Activated CD8-positive, alpha-beta memory T cell treated with anti-CD3 and anti-CD28 coated beads, Interleukin-2, amount 50 U/mL, for 48 hours (primary cell): ENCODE measurements at regions not wholly inside any gene's neighbourhood (a gene's known extent, or its start where the extent isn't known, plus 50 kb on each side); places are given as distances from the start of the nearest gene placed in this dataset.
"Not testable (repeated sequence)": the region's sequence is repeated elsewhere in the genome, so short reads cannot be mapped to it uniquely, and the experiment has no call there.

Experiments used
- DNase-seq: peaks from one replicate; pipeline ENCODE4 v3.0.0-alpha.2; 2020

DNA sequence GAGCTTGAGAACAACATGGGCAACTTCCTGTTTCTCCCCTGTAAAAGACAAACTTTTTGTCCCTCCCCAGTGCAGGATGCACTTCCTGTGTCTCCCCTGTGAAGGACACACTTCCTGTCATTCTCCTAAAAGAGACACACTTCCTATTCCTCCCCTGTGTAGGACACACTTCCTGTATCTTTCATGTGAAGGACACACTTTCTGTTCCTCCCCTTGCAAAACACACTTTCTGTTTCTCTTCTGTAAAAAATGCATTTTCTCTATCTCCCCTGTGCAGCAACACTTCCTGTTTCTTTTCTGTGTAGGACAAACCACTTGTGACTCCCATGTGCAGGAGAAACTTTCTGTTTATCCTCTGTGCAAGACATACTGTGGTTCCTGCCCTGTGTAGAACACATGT, 488.6 kb upstream of the USP9Y start:
- DNase-seq = no peak

DNA sequence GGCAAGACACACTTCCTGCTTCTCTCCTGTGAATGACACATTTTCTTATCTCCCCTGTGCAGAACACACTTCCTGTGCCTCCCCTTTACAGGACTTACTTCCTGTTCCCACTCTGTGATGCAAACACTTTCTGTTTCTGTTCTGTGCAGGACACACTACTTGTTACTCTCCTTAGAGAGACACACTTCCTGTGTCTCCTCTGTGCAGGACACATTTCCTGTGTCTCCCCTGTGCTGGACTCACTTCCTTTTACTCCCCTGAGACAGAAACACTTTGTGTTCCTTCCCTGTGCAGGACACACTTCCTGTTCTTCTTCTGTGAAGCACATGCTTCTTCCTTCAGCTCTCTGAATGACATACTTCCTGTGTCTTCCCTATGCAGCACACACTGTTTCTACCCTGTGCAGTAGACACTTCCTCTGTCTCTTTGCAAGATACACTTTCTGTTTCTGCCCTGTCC, 485.4 kb upstream of the USP9Y start:
- DNase-seq = no peak

DNA sequence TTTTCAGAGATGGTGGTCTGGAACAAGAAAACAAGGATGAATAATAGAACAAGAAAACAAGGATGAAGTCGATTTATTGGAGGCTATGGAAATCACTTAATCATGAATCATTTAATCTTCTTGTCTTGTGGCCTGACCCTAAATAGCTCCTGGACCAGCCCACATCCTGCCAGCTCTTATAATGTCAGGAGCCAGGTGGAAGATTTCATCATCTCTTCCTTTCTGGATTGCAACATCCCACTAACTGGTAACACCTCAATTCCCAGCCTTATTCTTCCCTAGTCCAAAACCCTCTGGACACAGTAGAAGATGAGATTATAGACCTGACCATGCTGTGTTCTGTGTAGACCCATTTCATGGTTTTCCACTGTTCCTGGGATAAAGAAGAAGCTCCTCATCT, 470.1 kb upstream of the USP9Y start:
- DNase-seq = no peak

DNA sequence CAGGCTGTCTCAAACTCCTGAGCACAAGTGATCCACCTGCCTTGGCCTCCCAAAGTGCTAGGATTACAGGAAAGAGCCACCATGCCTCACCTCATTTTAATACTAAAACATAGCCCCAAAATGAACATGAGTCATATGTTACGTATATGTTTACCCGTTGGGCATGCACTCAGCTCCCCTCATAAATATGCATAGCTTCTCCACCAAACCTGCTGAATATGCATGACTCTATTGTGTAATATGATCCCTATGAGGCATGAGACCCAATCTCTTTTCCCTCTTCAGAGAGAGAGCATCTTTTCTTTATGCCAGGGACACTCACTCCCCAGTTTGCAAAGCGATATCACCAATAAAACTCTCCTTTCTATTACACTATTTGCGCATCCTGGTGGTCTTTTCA, 464.6 kb upstream of the USP9Y start:
- DNase-seq = no peak

DNA sequence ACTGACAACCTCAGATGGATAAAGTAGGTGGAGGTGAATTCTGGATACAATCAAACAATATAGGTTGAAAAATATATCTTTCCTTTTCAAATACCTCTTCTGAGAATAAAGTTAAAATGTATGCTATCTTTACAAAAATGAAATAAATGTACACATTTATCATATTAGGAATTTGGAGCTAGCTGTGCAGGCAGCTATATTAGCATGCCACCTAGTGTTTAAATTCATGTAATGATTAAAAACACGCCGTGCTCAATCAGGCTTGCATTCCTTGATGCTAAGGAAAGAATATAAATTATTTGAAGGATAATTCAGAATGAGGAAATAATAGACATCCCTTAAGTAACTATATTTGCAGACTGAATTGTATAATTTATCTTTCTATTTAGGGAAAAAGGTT, 460.7 kb upstream of the USP9Y start:
- not testable (repeated sequence) for DNase-seq

DNA sequence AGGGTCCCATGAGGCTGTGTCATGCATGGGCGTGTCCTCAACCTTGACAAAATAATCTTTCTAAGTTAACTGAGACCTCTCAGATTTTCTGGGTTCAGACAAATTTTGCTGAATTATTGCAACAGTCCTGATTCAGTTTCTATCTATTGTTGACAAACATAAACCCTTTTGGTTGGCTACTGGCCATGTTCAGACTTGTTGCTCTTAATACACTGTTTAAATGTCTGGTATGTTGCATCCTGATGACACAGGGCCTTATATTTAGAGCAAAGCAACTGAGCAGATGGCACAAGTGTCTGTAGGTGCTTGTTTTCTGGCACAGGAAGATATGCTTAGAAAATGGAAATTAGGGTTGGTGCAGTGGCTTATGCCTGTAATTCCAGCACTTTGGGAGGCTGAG, 456.9 kb upstream of the USP9Y start:
- DNase-seq = no peak

DNA sequence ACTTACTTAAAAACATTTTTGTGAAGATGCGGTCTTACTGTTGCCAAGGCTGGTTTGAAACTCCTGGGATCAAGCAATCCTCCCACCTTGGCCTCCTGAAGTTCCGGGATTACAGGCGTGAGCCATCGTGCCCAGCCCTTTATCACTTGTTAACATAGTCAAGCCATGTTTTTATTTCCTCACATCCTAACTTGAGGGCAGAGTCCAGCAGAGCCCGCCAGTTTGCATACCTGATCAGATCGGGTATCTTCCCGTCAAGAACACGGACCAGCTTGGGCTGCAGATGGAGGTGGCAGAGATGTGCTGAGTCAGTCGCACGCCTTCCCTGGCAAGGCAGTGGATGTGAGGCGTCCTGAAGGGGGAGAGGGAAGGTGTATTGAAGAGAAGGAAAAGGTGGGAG, 447.3 kb upstream of the USP9Y start:
- no peak for DNase-seq

DNA sequence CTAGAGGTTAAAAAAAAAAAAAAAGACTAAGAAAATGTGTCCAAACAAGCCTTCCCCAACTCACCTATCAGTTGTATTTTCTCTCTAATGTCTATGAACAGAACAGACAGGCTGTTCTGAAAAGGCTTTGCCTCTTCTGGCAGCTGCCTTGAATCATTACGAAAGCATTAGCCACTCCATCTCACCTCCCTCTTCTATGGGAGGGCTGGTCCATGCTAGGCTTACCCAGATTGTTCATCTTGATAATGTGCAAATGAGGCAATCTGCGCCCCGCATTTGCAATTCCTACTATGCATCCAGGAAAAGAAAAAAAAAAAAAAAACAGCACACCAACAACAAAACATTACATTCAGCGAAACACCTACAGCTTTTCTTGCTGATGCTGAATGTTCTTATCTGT, 429.9 kb upstream of the USP9Y start:
- no peak for DNase-seq

DNA sequence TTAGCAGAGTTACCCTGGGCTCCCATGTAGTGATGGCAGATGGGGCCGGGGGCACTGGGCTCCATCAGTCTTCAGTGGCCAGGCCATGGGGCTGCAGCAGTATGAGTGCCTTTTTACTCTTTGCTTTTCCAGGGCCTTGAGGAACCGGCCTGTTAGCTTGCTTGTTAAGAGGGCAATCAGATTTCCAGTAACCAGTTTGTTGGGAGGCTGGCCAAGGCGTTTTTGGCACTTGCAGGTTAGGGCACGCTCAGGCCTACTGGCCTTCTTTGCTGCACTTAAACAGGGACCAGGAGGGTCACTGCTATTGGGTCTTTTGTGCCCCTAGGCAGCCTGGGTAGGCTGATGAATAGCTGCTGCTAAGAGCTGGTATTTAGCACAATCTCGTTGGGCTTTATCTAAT, 415.4 kb upstream of the USP9Y start:
- no peak for DNase-seq

DNA sequence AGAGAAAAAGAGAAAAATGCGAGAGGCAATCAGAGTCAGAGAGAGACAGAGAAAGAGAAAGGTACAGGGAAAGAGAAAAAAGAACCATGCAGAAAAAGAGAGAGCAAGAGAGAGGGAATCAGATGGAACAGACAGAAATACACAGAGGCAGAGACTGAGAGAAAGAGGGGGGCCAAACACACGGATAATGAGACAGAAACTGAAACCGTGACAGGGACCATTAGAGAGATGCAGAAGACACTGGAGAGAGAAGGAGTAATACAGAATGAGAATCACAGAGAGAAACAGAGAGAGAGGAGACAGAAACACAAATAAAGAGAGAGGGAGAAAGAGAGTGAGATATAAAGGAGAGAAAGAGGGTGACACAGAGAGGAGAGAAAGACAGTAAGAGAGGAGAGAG, 412.1 kb upstream of the USP9Y start:
- DNase-seq = no peak

DNA sequence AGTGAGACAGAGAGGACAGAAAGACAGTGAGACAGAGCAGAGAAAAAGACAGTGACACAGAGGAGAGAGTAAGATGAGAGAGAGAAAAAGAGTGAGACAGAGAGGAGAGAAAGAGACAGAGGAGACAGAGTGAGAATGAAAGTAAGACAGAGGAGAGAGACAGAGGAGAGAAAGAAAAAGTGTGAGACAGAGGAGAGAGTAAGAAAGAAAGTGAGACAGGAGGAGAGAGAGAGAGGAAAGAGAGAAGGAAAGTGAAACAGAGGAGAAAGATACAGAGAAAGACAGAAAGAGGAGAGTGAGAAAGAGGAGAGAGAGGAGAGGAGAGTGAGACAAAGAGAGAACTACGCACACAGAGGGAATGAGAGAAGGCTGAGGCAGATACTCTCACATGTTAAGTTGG, 411.6 kb upstream of the USP9Y start:
- DNase-seq = no peak

DNA sequence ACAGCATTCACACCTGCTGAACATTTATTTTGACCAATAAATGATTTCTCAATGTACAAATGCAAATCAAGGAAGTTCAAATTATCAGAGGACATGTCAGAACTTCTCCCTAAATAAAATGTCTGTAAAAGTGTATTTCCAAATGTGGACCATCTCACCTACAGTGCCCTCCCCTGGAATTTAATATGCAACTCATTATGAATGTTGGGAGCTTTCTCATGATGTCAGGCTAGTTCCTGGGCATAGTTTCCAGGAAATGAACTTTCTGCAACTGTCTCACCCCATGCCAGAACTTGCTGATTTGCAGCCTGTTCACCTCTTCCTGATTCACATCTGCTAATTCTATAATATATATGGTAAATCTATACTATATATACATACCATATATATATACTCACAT, 408.5 kb upstream of the USP9Y start:
- no peak for DNase-seq

DNA sequence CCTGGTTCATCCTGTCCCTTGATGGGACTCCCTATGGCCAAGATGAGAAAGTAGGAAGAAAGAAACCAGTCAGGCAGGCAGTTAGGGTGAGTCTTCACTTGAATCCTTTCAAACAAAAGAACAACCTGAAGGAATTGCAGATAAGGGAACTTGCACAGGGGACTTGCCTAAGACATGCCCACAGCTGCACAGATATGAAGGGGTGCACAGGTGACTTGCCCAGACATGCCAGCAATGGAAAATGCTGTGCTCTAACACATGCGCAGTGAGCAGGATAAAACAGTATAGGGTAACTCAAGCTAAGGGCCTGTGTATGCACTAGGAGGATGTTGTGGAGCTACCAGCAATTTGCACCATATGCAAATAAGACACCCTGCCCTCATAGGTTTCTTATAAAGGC, 404.6 kb upstream of the USP9Y start:
- DNase-seq = no peak

DNA sequence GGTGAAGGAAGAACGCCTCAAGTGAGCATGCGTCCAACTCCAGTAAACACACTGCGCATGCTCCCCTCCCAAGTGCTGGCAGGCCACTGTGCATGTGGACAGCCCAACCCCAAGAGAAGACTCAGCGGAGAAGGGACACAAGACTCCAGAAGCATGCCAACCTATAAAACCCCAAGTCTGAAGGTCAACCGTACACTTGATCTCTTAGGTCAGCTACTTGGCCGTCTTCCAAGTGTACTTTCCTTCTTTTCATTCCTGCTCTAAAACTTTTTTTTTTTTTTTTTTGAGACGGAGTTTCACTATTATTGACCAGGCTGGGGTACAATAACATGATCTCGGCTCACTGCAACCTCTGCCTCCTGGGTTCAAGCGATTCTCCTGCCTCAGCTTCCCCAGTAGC, 401.2 kb upstream of the USP9Y start:
- not testable (repeated sequence) for DNase-seq

DNA sequence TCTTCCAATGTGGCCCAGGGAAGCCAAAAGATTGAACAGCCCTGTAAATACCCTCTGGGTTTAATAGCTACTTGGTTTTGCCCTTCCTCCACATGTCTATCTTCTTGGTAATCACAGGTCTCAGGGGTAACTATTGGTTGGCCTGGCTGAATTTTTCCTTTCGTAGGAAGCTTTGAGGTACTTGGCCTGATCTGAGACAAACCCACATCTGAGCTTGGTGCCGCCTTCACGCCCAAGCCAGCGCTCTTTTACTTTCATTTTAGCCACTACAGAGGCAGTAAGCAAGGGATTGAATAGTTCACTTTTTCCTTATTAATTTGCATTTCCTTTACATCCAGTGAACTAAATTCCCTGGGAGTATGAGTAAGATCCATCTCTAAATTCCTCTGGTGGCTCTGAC, 397.6 kb upstream of the USP9Y start:
- DNase-seq = no peak

DNA sequence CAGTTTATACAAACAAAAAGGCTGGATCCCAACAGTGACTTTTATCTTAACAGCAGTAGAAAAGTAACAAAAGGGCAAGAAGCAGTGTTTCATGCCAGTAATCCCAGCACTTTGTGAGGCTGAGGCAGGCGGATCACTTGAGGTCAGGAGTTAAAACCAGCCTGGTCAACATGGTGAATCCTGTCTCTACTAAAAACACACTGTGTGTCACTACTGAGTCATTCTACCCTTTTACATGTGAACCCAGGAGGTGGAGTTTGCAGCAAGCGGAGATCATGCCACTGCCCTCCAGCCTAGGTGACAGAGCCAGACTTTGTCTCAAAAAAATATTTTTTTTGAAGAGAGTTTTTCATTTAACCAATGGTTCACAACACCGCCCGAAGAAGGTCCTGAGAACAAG, 395.6 kb upstream of the USP9Y start:
- no peak for DNase-seq

DNA sequence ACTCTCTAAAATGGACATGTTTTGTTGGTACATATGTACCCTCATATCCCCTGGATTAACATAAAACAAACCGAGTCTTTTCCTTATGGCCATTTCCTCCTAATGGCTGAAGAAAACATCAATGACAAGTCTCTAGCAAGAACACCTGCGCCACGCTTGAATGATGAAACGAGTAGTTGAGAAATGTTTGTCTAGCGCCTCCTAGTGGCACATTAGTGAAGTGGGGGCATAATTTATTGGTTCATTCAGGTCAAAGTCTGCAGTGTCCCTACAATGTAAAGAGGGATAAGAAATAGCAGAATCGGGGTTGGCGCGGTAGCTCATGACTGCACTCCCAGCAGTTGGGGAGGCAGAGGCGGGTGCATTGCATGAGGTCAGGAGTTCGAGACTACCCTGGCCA, 391.8 kb upstream of the USP9Y start:
- DNase-seq = peak; percentile 48

DNA sequence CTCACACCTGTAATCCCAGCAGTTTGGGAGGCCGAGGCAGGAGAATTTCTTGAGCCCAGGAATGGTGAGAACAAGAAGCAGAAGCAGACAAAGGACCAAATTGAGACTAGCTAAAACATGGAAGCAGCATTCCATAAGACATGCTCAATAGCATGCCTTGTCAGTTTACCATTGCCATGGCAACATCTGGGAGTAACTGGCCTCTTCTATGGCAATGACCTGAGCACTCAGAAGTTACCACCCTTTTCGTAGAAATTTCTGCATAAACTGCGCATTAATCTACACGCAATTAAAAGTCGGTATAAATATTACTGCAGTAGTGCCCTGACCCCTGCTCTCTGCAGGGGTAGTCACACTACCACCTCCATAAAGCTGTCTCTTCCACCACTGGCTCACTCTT, 390.2 kb upstream of the USP9Y start:
- DNase-seq = no peak

DNA sequence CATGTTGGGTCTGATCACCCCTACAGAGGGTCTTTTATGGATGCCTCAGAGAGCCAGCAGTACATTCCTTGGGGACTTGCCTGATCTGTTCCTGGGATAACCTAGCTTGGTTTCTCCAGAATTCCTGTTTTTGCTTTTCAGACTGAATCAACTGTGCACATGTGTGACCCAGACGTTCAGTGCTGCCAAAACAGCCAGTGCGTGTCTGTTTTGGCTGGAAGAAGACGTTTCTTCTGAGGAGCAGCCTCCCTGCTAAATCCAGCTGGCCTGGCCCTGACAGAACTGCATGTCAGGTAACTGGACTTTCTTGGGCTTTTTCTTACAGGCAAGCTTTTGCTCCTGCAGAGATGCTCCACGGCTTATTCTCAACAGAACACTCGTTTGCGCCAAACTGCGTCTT, 373.3 kb upstream of the USP9Y start:
- no peak for DNase-seq

DNA sequence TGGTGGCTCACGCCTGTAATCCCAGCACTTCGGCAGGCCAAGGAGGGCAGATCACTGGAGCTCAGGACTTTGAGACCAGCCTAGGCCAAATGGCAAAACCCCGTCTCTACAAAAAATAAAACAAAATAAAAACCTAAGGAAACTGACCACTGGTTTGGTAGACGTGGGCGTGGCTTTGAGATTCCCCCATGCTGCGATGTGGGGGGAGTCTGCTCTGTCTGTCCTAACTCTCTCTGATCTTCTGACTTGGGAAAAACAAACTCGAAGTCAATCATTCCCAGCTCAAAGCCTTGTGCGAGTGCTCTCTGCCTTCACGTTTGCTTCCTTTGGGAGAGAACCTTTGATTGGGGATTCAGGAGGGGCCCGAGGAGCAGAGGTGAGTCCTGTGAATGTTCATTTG, 369.1 kb upstream of the USP9Y start:
- not testable (repeated sequence) for DNase-seq

DNA sequence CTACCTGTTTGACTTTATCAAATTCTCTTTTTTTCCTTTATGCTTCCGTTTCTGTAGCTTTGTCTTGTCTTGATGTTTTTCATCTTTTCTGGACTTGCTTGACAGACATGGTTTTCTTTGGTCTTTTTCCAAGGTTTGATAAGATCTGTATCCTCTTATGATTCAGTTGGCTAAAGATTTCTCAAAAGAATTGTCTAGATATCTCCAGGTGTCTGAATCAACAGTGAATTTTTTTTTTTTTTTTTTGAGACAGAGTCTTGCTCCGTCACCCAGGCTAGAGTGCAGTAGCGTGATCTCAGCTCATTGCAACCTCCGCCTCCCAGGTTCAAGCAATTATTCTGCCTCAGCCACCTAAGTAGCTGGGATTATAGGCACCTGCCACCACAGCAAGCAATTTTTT, 357.8 kb upstream of the USP9Y start:
- DNase-seq = no peak

DNA sequence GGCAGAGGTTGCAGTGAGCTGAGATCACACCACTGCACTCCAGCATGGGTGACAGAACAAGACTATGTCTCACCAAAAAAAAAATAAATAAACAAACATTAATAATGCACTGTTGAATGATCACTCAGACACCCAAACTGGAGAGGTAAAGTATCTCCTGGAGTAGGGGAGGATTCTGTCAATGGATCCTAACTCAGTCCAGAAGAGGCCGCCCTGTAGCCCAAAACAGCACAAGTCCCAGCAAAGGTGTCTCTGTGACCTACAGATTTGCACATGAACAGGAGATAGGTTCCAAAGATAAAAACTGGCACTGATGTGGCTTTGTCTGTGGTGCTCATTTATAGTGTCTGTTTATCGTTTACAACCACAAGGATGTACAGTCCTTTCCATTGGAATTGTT, 352.9 kb upstream of the USP9Y start:
- no peak for DNase-seq

DNA sequence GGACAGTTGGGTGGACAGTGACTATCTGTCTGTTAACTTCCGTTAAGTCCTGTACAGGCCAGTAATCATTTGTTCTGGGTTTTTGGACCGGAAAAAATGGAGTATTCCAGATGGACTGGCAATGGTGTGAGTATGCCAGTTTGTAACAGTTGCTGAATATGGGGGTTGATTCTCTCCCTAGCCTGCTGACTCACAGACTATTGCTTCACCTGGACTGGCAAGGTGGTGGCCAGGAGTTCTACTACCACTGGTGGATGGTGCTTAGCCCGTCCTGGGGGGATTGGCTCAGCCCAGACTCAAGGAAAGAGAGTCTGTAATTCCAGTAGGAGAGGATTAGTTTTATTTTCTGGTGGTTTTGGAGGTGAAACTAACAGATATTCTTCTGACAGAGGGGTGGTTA, 343.8 kb upstream of the USP9Y start:
- DNase-seq = no peak

DNA sequence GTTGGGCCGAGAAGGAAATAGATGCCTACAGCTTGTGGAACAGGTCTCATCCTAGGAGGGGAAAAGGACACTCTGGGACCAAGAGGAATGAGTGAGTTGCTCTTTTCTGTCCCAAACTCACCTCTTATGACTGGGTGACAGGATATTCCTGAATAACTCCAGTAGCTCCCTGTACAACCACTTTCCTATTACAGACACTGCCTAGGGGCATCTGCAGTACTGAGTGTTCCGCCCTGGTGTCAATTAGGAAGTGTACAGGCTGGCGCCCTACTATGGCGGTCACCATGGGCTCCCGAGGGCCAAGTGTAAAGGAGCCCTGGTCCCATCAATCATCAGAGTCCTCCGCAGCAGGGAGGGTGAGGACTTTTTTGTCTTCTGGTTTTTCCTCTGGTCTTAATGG, 343.4 kb upstream of the USP9Y start:
- DNase-seq = no peak

DNA sequence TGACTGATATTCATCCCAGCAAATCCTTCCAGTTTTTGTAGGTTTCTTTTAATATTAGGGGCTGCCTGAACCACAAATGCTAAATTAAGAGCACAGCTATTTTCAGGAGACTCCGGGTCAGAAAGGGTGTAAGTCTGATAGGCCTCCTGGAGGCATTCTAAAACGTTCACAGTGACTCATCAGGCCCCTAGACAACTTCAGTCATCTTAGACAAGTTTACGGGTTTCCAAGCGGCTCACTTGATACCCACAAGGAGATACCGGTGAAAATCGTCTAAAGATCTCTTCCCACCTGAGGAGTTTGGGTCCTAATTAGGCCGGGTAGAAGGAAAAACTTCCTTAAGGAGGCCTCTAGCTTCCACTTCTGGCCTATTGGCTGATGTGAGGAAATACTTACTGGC, 342.7 kb upstream of the USP9Y start:
- DNase-seq = no peak

DNA sequence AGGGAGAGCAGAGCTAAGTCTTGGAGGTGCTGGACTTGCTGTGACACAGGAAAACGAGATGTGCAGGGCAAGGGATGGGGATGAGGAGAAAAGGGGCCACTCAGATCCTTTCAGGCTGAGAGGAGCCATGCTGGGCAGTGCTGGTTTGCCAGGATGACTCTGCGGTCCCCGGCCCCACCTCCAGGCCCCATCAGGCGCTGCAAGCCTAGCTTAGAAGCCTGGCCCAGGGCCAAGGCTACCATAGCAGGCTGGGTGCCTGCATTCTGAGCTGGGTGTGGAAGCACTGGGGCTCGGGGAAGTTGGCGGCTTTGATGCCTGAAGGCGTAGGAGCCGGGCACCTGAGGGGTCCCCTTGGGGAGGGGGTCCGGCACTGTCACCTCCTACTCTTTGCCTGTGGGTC, 341.2 kb upstream of the USP9Y start:
- DNase-seq = no peak
